ENCODE measurements at regions not wholly inside any gene's neighbourhood (a gene's known extent, or its start where the extent isn't known, plus 50 kb on each side); places are given as distances from the start of the nearest gene placed in this dataset.

- TF ChIP-seq RARB (CRISPR knock-in tag; IDR thresholded peaks at IDR 0.05) (no peak), TCF4 (CRISPR knock-in tag; IDR thresholded peaks at IDR 0.05; ENCODE audit: borderline replicate concordance) (no peak)
Measured at GRCh38 chr20:11982289-11982954, 64.7 kb downstream of the BTBD3 start.
